K562 (cell line): ENCODE measurements at regions not wholly inside any gene's neighbourhood (a gene's known extent, or its start where the extent isn't known, plus 50 kb on each side); places are given as distances from the start of the nearest gene placed in this dataset.

ENCODE experiments used
- ATAC-seq: fragments of 200-7000 bp; cut with Tn5 transposase; 3 replicates; pipeline ENCODE4 v1.9.1; 2020; ENCODE audit warnings: moderate library complexity
- BruUV-seq: library from RNA; stranded (reverse); fragments of 400-500 nt; replicated peaks from 2 replicates; lab custom pipeline; 2021; lab: Mats Ljungman, UMichigan
- CTCF ChIA-PET: fragments of 300-600 bp; formaldehyde crosslinking; extraction: SDS; loops from one replicate; lab custom pipeline; 2021; ENCODE audit warnings: low intra/inter-chr PET ratio; lab: Yijun Ruan, JAX
- POLR2A ChIA-PET: fragments of 300-600, 350-650 bp; sonication (Branson Sonifier 250); formaldehyde crosslinking; extraction: SDS; loops from one replicate; lab custom pipeline; 2021; ENCODE audit warnings: antibody characterized with exemption, inconsistent platforms; lab: Yijun Ruan, JAX
- DNase-seq, 4 experiments: peaks; one replicate each; pipeline versions ENCODE4 v3.0.0 to v3.0.0-alpha.2; 2011 to 2018; ENCODE audit warnings: low spot score in 3 of 4, mixed read lengths in 3 of 4; ENCODE audit errors: extremely low read depth in 1 of 4
- FAIRE-seq: peaks from 2 replicates; lab custom pipeline; 2011; peaks lifted over from hg19 to GRCh38; lab: Jason Lieb, UNC
- H2AFZ ChIP-seq: 2 replicates; pipeline ENCODE4 v1.6.0; 2011; ENCODE audit warnings: low read depth, low read length, control low read depth, inconsistent platforms
- H3K27ac ChIP-seq: fragments of 200-600 bp; 3 replicates; pipeline ENCODE4 v1.8.0; 2011; ENCODE audit warnings: low read depth, mild to moderate bottlenecking, control low read depth, inconsistent platforms, low read length, moderate library complexity, mixed read lengths; ENCODE audit errors: extremely low read depth
- H3K27me3 ChIP-seq, 2 experiments: fragments of 300-600 bp in 1 of 2; 2 replicates in 1 of 2; 3 replicates in 1 of 2; pipeline versions ENCODE4 v1.6.0 to v1.8.0; 2011; ENCODE audit warnings: inconsistent platforms in 2 of 2, low read length in 2 of 2, mild to moderate bottlenecking in 1 of 2, mixed read lengths in 1 of 2, moderate library complexity in 1 of 2; ENCODE audit not compliant: control insufficient read depth in 2 of 2, insufficient read depth in 2 of 2
- H3K36me3 ChIP-seq: fragments of 300-600 bp; 3 replicates; pipeline ENCODE4 v1.8.0; 2011; ENCODE audit warnings: mild to moderate bottlenecking, low read length, inconsistent platforms; ENCODE audit not compliant: control insufficient read depth, insufficient read depth
- H3K4me1 ChIP-seq, 2 experiments: fragments of 200-600 bp in 1 of 2; replicated peaks in 1 of 2; 2 replicates in 1 of 2; 3 replicates in 1 of 2; pipeline versions ENCODE4 v1.5.1 to v1.8.0; 2011; ENCODE audit warnings: inconsistent platforms in 2 of 2, low read length in 2 of 2, mild to moderate bottlenecking in 1 of 2, mixed read lengths in 1 of 2, moderate library complexity in 1 of 2; ENCODE audit not compliant: control insufficient read depth in 2 of 2, insufficient read depth in 2 of 2
- H3K4me2 ChIP-seq: 2 replicates; pipeline ENCODE4 v1.6.1; 2011; ENCODE audit warnings: low read length, control low read depth, inconsistent platforms, mixed read lengths; ENCODE audit not compliant: insufficient read depth
- H3K4me3 ChIP-seq: fragments of 200-600 bp; sonication (generic), shearing (Covaris generic); 2 replicates; pipeline ENCODE4 v1.5.1; 2016; ENCODE audit warnings: control low read depth, inconsistent platforms
- H3K79me2 ChIP-seq: fragments of 200-600 bp; 3 replicates; pipeline ENCODE4 v1.8.0; 2011; ENCODE audit warnings: low read length, inconsistent platforms; ENCODE audit not compliant: control insufficient read depth, insufficient read depth
- H3K9ac ChIP-seq, 2 experiments: 2 replicates each; pipeline versions ENCODE4 v1.6.0 to v1.6.1; 2011; ENCODE audit warnings: low read depth in 2 of 2, low read length in 2 of 2, control low read depth in 1 of 2, inconsistent platforms in 1 of 2, mild to moderate bottlenecking in 1 of 2, mixed read lengths in 1 of 2; ENCODE audit not compliant: insufficient read depth in 1 of 2
- H3K9me1 ChIP-seq: one replicate; pipeline ENCODE4 v1.6.0; 2011; ENCODE audit warnings: inconsistent platforms, mild to moderate bottlenecking, low read length, moderate library complexity; ENCODE audit not compliant: control insufficient read depth, insufficient read depth
- H3K9me3 ChIP-seq: replicated peaks from 2 replicates; pipeline ENCODE4 v1.5.1; 2011; ENCODE audit warnings: low read depth, low read length, inconsistent platforms; ENCODE audit not compliant: control insufficient read depth, insufficient read depth
- H4K20me1 ChIP-seq: replicated peaks from 2 replicates; pipeline ENCODE4 v1.6.1; 2011; ENCODE audit warnings: low read length, inconsistent platforms, mixed read lengths; ENCODE audit not compliant: control insufficient read depth, insufficient read depth
- DEAF1 ChIP-seq: fragments of 450-650 bp; formaldehyde crosslinking; IDR thresholded peaks from 2 replicates; pipeline ENCODE4 v1.4.0; 2020; ENCODE audit warnings: mild to moderate bottlenecking, moderate library complexity
- ELF4 ChIP-seq: fragments of 450-650 bp; formaldehyde crosslinking; IDR thresholded peaks from 2 replicates; pipeline ENCODE4 v1.4.0; 2022; ENCODE audit warnings: missing genetic modification characterization
- HMGXB4 ChIP-seq: sonication (generic); formaldehyde crosslinking; IDR thresholded peaks from 2 replicates; pipeline ENCODE4 v1.8.1; 2023; ENCODE audit warnings: mild to moderate bottlenecking, missing genetic modification reagents
- LCOR ChIP-seq: sonication (generic); formaldehyde crosslinking; IDR thresholded peaks from 2 replicates; pipeline ENCODE4 v1.8.0; 2022; ENCODE audit warnings: mild to moderate bottlenecking, missing genetic modification reagents
- MCM7 ChIP-seq, 2 experiments: fragments of 450-650 bp; IDR thresholded peaks; 2 replicates each; pipeline ENCODE4 v1.6.1; 2016 to 2018
- PCBP1 ChIP-seq: fragments of 200-400 bp; formaldehyde crosslinking; IDR thresholded peaks from 2 replicates; pipeline ENCODE4 v1.6.1; 2018; ENCODE audit warnings: mild to moderate bottlenecking, low read depth, low read length; ENCODE audit not compliant: poor library complexity, severe bottlenecking
- SMARCB1 ChIP-seq: IDR thresholded peaks from 2 replicates; pipeline ENCODE4 v1.6.1; 2011; ENCODE audit warnings: improper control_type of control experiment, low read depth; ENCODE audit not compliant: insufficient read length
- SREBF1 ChIP-seq: fragments of 150-350 bp; IDR thresholded peaks from 2 replicates; pipeline ENCODE4 v1.6.1; 2014; ENCODE audit warnings: antibody characterized with exemption, low read depth, low read length, borderline replicate concordance
- SRSF1 ChIP-seq: fragments of 200-400 bp; formaldehyde crosslinking; IDR thresholded peaks from 2 replicates; pipeline ENCODE4 v1.6.1; 2017; ENCODE audit warnings: mild to moderate bottlenecking, low read depth, low read length, moderate library complexity
- ZBTB26 ChIP-seq: fragments of 450-650 bp; formaldehyde crosslinking; IDR thresholded peaks from 2 replicates; pipeline ENCODE4 v1.4.0; 2022; ENCODE audit warnings: missing genetic modification characterization
- ZNF23 ChIP-seq: fragments of 250-450 bp; sonication (Bioruptor Pico); IDR thresholded peaks from 2 replicates; pipeline ENCODE4 v1.4.0; 2020; ENCODE audit warnings: mild to moderate bottlenecking
- ZNF324 ChIP-seq: fragments of 250-450 bp; sonication (Bioruptor Pico); IDR thresholded peaks from 2 replicates; pipeline ENCODE4 v1.4.0; 2020; ENCODE audit warnings: mild to moderate bottlenecking
- ZNF699 ChIP-seq: fragments of 250-450 bp; sonication (Bioruptor Pico); IDR thresholded peaks from 2 replicates; pipeline ENCODE4 v1.8.0; 2021; ENCODE audit warnings: mild to moderate bottlenecking, moderate library complexity; ENCODE audit not compliant: insufficient replicate concordance
- WGBS: fragments of 100-300 bp; shearing (Covaris generic); methylation state at CpG from one replicate; pipeline ENCODE4 v1.1.6; 2016; ENCODE audit warnings: low coverage, mixed read lengths; ENCODE audit not compliant: insufficient coverage; ENCODE audit errors: missing lambda C conversion rate; 5-methylcytosine and 5-hydroxymethylcytosine counted together
- in situ Hi-C: fragments of 300-500 bp; cut with MboI; formaldehyde crosslinking; loops from 4 replicates; pipeline ENCODE4 v1.15.0; 2018; ENCODE audit warnings: inconsistent platforms, mixed read lengths
- intact Hi-C: fragments of 100-400 bp; cut with micrococcal nuclease; formaldehyde crosslinking; loops from 2 replicates; pipeline ENCODE4 v1.14.2; 2022

GRCh38 chr14:43406931-43407330, 1100.2 kb downstream of the FSCB start:
- H2AFZ ChIP-seq = no peak overlapping the region
- CTCF ChIA-PET = no interaction called here
- H3K27ac ChIP-seq = no peak overlapping the region
- H3K36me3 ChIP-seq = no peaks in the 10 kb centered on the region
- H3K9ac ChIP-seq = no peak overlapping the region
- no peaks in the 10 kb centered on the region for H3K9me1 ChIP-seq
- H3K9me3 ChIP-seq = no peaks in the 10 kb centered on the region
- H3K4me1 ChIP-seq = no peaks in the 10 kb centered on the region
- no peak for FAIRE-seq
- no peaks in the 10 kb centered on the region for H3K27me3 ChIP-seq
- POLR2A ChIA-PET = no interaction called here
- no peaks in the 10 kb centered on the region for H3K79me2 ChIP-seq
- TF ChIP-seq MCM7 (IDR thresholded peaks at IDR 0.05) (no peak), ZNF23 (CRISPR knock-in tag) (no peak)
- in situ Hi-C loops (no loop called here), intact Hi-C loops (no loop called here)
- BruUV-seq = no TSS peak
- no peak overlapping the region for H3K4me2 ChIP-seq
- no peaks in the 10 kb centered on the region for H4K20me1 ChIP-seq
- no peak for ATAC-seq
- DNase-seq = no peak
- no peak overlapping the region for H3K4me3 ChIP-seq

- ChIA-PET CTCF (no interaction called here), POLR2A (no interaction called here)
- in situ Hi-C loops = no loop called here
- DNase-seq (no peak), FAIRE-seq (no peak)
- Histone ChIP-seq H3K27me3 (no peaks in the 10 kb centered on the region), H3K79me2 (no peaks in the 10 kb centered on the region), H2AFZ (no peak overlapping the region), H3K9me1 (no peaks in the 10 kb centered on the region), H3K9me3 (no peaks in the 10 kb centered on the region), H3K36me3 (no peaks in the 10 kb centered on the region), H3K4me1 (no peaks in the 10 kb centered on the region), H3K4me2 (no peak overlapping the region), H3K9ac (no peak overlapping the region), H4K20me1 (no peaks in the 10 kb centered on the region)
- WGBS = 0% methylated on average over 1 of the region's 1 CpG
- no TSS peak for BruUV-seq
- TF ChIP-seq SREBF1 (no peak), LCOR (no peak), SRSF1 (no peak), HMGXB4 (no peak), ZNF699 (CRISPR knock-in tag) (no peak), DEAF1 (CRISPR knock-in tag) (no peak), PCBP1 (no peak), ZBTB26 (no peak), SMARCB1 (no peak), ZNF324 (CRISPR knock-in tag) (no peak), ELF4 (CRISPR knock-in tag) (no peak)
- TF ChIP-seq, all 486 proteins: peak for 0
- intact Hi-C loops = no loop called here
- no peak for ATAC-seq
- no peak overlapping the region for H3K4me3 ChIP-seq
- no peak overlapping the region for H3K27ac ChIP-seq
Measured at GRCh38 chr14:43399289-43399688, 1107.8 kb downstream of the FSCB start.
